Suprapubic skin (tissue), 4 donors: ENCODE measurements at regions not wholly inside any gene's neighbourhood (a gene's known extent, or its start where the extent isn't known, plus 50 kb on each side); places are given as distances from the start of the nearest gene placed in this dataset.

ENCODE experiments used
- DNase-seq, 2 donors: peaks; one replicate each; pipeline ENCODE4 v3.0.0-alpha.2; 2019; ENCODE audit warnings: low spot score in 2 of 2
- H3K27ac ChIP-seq: fragments of 200-600 bp; sonication (generic); one replicate; pipeline ENCODE4 v1.5.1; 2019
- H3K27me3 ChIP-seq: fragments of 200-600 bp; sonication (generic); one replicate; pipeline ENCODE4 v1.5.1; 2019
- H3K36me3 ChIP-seq: fragments of 200-600 bp; sonication (generic); one replicate; pipeline ENCODE4 v1.5.1; 2019
- H3K4me1 ChIP-seq: fragments of 200-600 bp; sonication (generic); one replicate; pipeline ENCODE4 v1.5.1; 2019
- H3K4me3 ChIP-seq: fragments of 200-600 bp; sonication (generic); one replicate; pipeline ENCODE4 v1.5.1; 2019; ENCODE audit warnings: mild to moderate bottlenecking
- H3K9me3 ChIP-seq: fragments of 200-600 bp; sonication (generic); one replicate; pipeline ENCODE4 v1.5.1; 2019
- EP300 ChIP-seq: sonication (generic); formaldehyde crosslinking; IDR thresholded peaks from one replicate; pipeline ENCODE4 v1.6.1; 2017; ENCODE audit warnings: antibody characterized with exemption
- POLR2A ChIP-seq, 2 donors: fragments of 450-650 bp; IDR thresholded peaks; one replicate each; pipeline ENCODE4 v1.6.1; 2017; ENCODE audit warnings: antibody characterized with exemption in 2 of 2, mild to moderate bottlenecking in 2 of 2, moderate library complexity in 2 of 2
- POLR2AphosphoS5 ChIP-seq, 3 donors: sonication (generic); formaldehyde crosslinking; IDR thresholded peaks; one replicate each; pipeline ENCODE4 v1.6.1; 2017; ENCODE audit warnings: antibody characterized with exemption in 3 of 3
- WGBS: methylation state at CpG from one replicate; pipeline ENCODE4 v1.1.5; 2018; 5-methylcytosine and 5-hydroxymethylcytosine counted together
- TF ChIP-seq, protein P1 (sequence below), 2 donors: fragments of 200-600 bp in 1 of 2; fragments of 450-650 bp in 1 of 2; sonication (generic) in 1 of 2; IDR thresholded peaks; one replicate each; pipeline ENCODE4 v1.5.1; 2016 to 2019; ENCODE audit warnings: antibody characterized with exemption in 2 of 2, mild to moderate bottlenecking in 1 of 2, moderate library complexity in 1 of 2

- no peaks in the 10 kb centered on the region for H3K9me3 ChIP-seq
- H3K27ac ChIP-seq = no peak overlapping the region
- H3K4me1 ChIP-seq = no peaks in the 10 kb centered on the region
- DNase-seq = no peak
- TF ChIP-seq, protein P1, sequence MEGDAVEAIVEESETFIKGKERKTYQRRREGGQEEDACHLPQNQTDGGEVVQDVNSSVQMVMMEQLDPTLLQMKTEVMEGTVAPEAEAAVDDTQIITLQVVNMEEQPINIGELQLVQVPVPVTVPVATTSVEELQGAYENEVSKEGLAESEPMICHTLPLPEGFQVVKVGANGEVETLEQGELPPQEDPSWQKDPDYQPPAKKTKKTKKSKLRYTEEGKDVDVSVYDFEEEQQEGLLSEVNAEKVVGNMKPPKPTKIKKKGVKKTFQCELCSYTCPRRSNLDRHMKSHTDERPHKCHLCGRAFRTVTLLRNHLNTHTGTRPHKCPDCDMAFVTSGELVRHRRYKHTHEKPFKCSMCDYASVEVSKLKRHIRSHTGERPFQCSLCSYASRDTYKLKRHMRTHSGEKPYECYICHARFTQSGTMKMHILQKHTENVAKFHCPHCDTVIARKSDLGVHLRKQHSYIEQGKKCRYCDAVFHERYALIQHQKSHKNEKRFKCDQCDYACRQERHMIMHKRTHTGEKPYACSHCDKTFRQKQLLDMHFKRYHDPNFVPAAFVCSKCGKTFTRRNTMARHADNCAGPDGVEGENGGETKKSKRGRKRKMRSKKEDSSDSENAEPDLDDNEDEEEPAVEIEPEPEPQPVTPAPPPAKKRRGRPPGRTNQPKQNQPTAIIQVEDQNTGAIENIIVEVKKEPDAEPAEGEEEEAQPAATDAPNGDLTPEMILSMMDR (IDR thresholded peaks at IDR 0.05) = no peak
- TF ChIP-seq POLR2A (IDR thresholded peaks at IDR 0.05) = no peak
- no peak for TF ChIP-seq EP300
- no peak for TF ChIP-seq POLR2AphosphoS5 (IDR thresholded peaks at IDR 0.05)
- WGBS = 90% methylated on average over 7 of the region's 7 CpGs
- H3K4me3 ChIP-seq = no peak overlapping the region
- H3K36me3 ChIP-seq = no peaks in the 10 kb centered on the region
- H3K27me3 ChIP-seq = no peaks in the 10 kb centered on the region
Measured at GRCh38 chr1:244989813-244990212, 125.5 kb upstream of the HNRNPU start.

GRCh38 chr1:244988521-244988920 is 124.2 kb upstream of the HNRNPU start:
- H3K36me3 ChIP-seq = no peaks in the 10 kb centered on the region
- WGBS = 95% methylated on average over 2 of the region's 2 CpGs
- H3K4me1 ChIP-seq = no peaks in the 10 kb centered on the region
- no peak for DNase-seq
- H3K9me3 ChIP-seq = no peaks in the 10 kb centered on the region
- H3K27ac ChIP-seq = no peak overlapping the region
- TF ChIP-seq EP300 (no peak), POLR2AphosphoS5 (IDR thresholded peaks at IDR 0.05) (no peak), POLR2A (IDR thresholded peaks at IDR 0.05) (no peak)
- TF ChIP-seq, protein P1 (IDR thresholded peaks at IDR 0.05) = no peak
- H3K27me3 ChIP-seq = no peaks in the 10 kb centered on the region
- H3K4me3 ChIP-seq = no peak overlapping the region

GRCh38 chr1:244980605-244981004 is 116.3 kb upstream of the HNRNPU start:
- no peaks in the 10 kb centered on the region for H3K27me3 ChIP-seq
- WGBS = 95% methylated on average over 7 of the region's 7 CpGs
- H3K9me3 ChIP-seq = no peaks in the 10 kb centered on the region
- no peak for DNase-seq
- no peak for TF ChIP-seq POLR2A (IDR thresholded peaks at IDR 0.05)
- TF ChIP-seq, protein P1 (IDR thresholded peaks at IDR 0.05) = no peak
- no peak for TF ChIP-seq EP300
- no peak for TF ChIP-seq POLR2AphosphoS5 (IDR thresholded peaks at IDR 0.05)
- H3K4me3 ChIP-seq = no peak overlapping the region
- H3K27ac ChIP-seq = no peak overlapping the region
- no peaks in the 10 kb centered on the region for H3K36me3 ChIP-seq
- H3K4me1 ChIP-seq = no peaks in the 10 kb centered on the region

DNA sequence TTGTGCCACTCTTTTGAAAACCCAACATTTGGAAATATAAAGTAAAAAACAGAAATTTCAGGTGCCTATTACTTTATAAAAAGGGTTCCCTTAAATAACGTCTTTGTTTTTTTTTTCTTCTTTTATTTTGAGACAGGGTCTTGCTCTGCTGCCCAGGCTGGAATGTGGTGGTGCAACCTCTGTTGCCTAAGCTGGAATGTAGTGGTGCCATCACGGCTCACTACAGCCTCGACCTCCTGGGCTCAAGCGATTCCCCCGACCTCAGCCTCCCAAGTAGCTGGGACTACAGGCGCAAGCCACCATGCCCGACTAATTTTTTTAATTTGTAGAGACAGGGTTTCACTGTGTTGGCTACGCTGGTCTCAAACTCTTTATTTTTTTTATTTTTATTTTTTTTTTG is 110.2 kb upstream of the HNRNPU start:
- Histone ChIP-seq H3K9me3 (no peaks in the 10 kb centered on the region), H3K36me3 (no peaks in the 10 kb centered on the region), H3K4me3 (no peak overlapping the region), H3K27me3 (no peaks in the 10 kb centered on the region), H3K27ac (no peak overlapping the region), H3K4me1 (peaks cover 5% of the 10 kb centered on the region)
- no peak for DNase-seq
- TF ChIP-seq, protein P1 (IDR thresholded peaks at IDR 0.05) = no peak
- no peak for TF ChIP-seq EP300
- TF ChIP-seq POLR2A (IDR thresholded peaks at IDR 0.05) = no peak
- TF ChIP-seq POLR2AphosphoS5 (IDR thresholded peaks at IDR 0.05) = no peak
- WGBS = 62% methylated on average over 8 of the region's 8 CpGs

DNA sequence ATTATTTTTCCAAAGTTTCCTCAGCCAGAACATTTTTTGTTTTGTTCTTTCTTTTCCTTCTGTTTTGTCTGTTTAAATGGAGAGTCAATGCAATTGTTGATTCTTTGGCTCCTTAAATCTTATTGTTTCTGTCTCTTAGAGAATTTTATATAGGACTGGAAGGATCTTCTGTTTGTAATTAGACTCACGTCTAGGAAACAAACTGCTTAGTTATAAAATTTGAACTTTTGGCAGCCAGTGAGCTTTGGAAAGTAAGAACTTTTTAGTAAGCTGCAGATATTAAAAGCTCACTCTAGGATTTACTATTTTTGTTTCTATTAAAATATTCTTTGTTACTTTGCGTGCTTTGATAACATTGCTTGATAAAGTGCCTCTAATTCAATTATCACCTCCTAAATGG is 109.8 kb upstream of the HNRNPU start:
- no peak for TF ChIP-seq EP300
- no peak for TF ChIP-seq POLR2A (IDR thresholded peaks at IDR 0.05)
- no peak for TF ChIP-seq POLR2AphosphoS5 (IDR thresholded peaks at IDR 0.05)
- TF ChIP-seq, protein P1 (IDR thresholded peaks at IDR 0.05) = no peak
- no peaks in the 10 kb centered on the region for H3K27me3 ChIP-seq
- H3K36me3 ChIP-seq = no peaks in the 10 kb centered on the region
- H3K4me1 ChIP-seq = peaks cover 5% of the 10 kb centered on the region
- H3K27ac ChIP-seq = no peak overlapping the region
- H3K4me3 ChIP-seq = no peak overlapping the region
- DNase-seq = no peak
- H3K9me3 ChIP-seq = no peaks in the 10 kb centered on the region
- WGBS = 47% methylated on average over 2 of the region's 2 CpGs
